Fibroblast of mammary gland (primary cell): ENCODE measurements at regions not wholly inside any gene's neighbourhood (a gene's known extent, or its start where the extent isn't known, plus 50 kb on each side); places are given as distances from the start of the nearest gene placed in this dataset.
"Not testable (repeated sequence)": the region's sequence is repeated elsewhere in the genome, so short reads cannot be mapped to it uniquely, and the experiment has no call there.

Experiments used
- DNase-seq: peaks from one replicate; pipeline ENCODE4 v3.0.0-alpha.2; 2010; ENCODE audit warnings: low read depth
- H3K4me3 ChIP-seq: 2 replicates; pipeline ENCODE4 v1.5.1; 2011; ENCODE audit warnings: low read depth, mild to moderate bottlenecking, low read length, moderate library complexity; ENCODE audit not compliant: control insufficient read depth
- TF ChIP-seq, protein P1 (sequence below): conservative IDR thresholded peaks from 2 replicates; pipeline ENCODE4 v1.5.1; 2011; ENCODE audit warnings: low read depth, low read length, inconsistent platforms; ENCODE audit not compliant: control insufficient read depth, insufficient read depth

DNA sequence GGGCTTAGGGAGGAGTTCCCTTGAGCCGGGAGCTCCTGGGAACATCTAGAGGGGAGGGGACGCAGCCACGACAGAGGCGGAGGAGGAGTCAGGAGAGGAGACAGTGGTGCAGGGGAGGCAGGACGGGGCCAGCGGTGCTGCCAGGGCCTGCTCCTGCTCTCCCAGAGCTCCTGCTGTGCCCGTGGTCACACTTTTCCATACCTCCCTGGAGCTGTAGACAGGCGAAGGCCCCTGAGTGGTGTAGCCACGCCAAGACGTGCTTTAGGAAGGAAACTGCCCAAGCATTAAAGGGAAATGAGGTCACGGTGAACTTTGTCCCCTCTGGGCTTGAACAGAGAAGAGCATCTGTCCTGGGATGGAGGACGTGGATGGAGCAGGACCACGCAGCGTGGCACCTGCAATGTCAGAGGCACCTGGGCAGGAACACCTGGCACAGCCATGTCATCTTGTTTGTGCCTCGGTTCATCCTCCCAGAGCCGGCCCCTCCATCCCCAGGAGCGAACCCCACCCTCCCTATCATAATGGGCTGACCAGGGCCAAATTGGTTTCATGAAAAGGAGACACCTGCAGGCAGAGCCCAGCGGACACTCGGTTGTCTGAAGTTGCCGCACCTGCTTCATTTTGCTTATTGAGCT is 239.5 kb upstream of the SFSWAP start:
- no peak overlapping the region for H3K4me3 ChIP-seq
- TF ChIP-seq, protein P1, sequence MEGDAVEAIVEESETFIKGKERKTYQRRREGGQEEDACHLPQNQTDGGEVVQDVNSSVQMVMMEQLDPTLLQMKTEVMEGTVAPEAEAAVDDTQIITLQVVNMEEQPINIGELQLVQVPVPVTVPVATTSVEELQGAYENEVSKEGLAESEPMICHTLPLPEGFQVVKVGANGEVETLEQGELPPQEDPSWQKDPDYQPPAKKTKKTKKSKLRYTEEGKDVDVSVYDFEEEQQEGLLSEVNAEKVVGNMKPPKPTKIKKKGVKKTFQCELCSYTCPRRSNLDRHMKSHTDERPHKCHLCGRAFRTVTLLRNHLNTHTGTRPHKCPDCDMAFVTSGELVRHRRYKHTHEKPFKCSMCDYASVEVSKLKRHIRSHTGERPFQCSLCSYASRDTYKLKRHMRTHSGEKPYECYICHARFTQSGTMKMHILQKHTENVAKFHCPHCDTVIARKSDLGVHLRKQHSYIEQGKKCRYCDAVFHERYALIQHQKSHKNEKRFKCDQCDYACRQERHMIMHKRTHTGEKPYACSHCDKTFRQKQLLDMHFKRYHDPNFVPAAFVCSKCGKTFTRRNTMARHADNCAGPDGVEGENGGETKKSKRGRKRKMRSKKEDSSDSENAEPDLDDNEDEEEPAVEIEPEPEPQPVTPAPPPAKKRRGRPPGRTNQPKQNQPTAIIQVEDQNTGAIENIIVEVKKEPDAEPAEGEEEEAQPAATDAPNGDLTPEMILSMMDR = no peak
- no peak for DNase-seq

DNA sequence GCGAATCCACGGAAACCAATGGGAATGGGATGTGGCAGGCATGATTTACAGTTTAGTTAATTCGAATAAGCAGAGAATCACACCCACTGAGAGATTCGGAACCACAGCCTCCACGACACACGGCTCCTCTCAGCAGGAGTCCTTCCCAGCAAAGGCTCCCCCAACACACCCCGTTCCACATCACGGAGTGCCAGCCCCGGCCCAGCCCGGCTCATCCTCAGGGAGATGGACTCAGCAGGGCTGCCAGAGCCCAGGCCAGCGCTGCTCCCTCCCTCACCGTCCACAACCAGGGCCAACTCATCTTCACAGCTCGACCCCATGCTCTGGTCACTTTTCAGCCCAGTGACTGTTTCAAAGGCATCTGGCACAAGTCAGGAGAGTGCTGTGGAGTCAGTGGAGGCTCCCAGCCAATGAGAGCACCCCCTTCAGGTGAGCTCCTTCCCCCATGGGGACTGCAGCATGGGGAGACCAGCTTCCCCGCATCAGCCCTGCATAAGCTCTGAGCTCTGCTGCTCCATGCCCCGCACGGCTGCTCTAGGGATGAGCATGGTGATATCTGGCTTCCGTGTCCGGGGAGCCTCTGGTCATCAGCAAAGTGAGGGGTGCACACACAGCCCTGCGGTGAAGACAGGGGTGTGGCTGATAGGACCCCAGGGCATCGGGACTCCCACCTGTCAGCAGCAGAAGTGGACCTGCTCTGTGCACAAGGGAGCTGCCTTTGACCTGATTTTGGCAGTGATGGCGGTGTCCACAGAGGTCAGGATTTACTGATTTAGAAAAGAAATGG is 238.8 kb upstream of the SFSWAP start:
- TF ChIP-seq, protein P1 = no peak
- no peak overlapping the region for H3K4me3 ChIP-seq
- DNase-seq = no peak

DNA sequence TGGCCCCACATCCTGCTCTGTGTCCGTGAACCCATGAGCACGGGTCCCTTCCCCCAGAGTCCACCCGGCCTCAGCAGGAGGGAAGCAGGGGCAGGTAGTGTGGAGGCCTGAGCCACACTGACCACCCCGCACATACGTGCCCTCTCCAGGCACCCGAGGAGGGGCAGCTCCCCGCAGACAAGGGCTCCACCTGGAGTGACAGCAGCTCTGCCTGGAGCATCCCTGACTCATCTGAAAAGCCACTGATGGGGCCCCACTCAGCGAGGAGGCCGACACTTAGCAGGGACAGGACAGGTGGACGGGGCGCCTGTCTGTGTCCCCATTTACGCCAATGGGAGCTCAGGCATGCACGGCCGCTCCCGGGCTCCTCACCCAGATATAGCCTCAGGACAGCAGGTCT is 237.6 kb upstream of the SFSWAP start:
- no peak overlapping the region for H3K4me3 ChIP-seq
- no peak for DNase-seq
- TF ChIP-seq, protein P1 = no peak

GRCh38 chr12:131473741-131474709 is 236.9 kb upstream of the SFSWAP start:
- no peak for DNase-seq
- no peak overlapping the region for H3K4me3 ChIP-seq
- TF ChIP-seq, protein P1 = no peak

DNA sequence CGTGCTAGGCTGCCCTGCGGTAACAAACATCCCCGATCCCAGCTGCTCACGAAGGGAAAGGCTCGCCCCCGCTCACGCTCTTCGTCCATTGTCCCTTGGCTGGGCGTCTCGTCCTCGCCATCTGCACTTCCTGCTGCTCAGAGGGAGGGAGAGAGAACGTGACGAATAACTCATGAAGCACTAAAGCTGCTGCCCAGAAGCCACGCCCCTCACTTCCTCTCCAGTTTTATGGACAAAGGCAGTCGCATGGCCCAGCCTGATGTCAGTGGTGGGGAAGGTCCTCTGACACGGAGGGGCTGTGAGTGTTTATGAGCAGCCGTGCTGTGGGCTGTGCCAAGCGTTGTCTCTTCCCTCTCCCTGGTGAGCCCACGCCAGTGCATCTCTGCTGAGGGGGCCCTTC is 235.9 kb upstream of the SFSWAP start:
- not testable (repeated sequence) for H3K4me3 ChIP-seq

DNA sequence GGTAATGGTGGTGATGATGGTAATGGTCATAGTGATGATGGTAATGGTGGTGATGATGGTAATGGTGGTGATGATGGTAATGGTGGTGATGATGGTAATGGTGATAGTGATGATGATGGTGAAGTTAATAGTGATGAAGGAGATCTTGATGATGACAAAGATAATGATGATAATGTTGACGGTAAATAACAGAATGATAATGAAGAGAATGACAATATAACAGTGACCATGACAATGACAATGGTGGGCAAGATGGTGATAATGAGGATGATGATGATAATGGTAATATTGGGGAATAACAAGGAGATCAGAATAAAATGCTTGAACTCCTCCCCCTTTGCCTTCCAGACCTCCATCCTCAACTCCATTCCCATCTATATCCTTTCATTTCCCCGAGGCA is 233.3 kb upstream of the SFSWAP start:
- TF ChIP-seq, protein P1 = no peak
- DNase-seq = no peak
- no peak overlapping the region for H3K4me3 ChIP-seq

More for the DNA sequence above, 235.9 kb upstream of the SFSWAP start:
- not testable (repeated sequence) for DNase-seq
